Mucosa of descending colon (tissue), 3 donors: ENCODE measurements at regions not wholly inside any gene's neighbourhood (a gene's known extent, or its start where the extent isn't known, plus 50 kb on each side); places are given as distances from the start of the nearest gene placed in this dataset.
"Not testable (repeated sequence)": the region's sequence is repeated elsewhere in the genome, so short reads cannot be mapped to it uniquely, and the experiment has no call there.

Experiments
- ATAC-seq: fragments of 200-7000 bp; cut with Tn5 transposase; one replicate; pipeline ENCODE4 v1.9.1; 2020; ENCODE audit warnings: mild to moderate bottlenecking, moderate library complexity
- DNase-seq, 3 donors: peaks; one replicate each; pipeline ENCODE4 v3.0.0-alpha.2; 2020
- H3K36me3 ChIP-seq: fragments of 200-600 bp; one replicate; pipeline ENCODE4 v1.8.0; 2021; ENCODE audit warnings: low read depth, mild to moderate bottlenecking
- H3K4me1 ChIP-seq: fragments of 200-600 bp; one replicate; pipeline ENCODE4 v1.8.0; 2021; ENCODE audit warnings: low read depth, mild to moderate bottlenecking
- H3K4me3 ChIP-seq: fragments of 200-600 bp; one replicate; pipeline ENCODE4 v1.8.0; 2021; ENCODE audit warnings: mild to moderate bottlenecking
- H3K9me3 ChIP-seq: fragments of 200-600 bp; one replicate; pipeline ENCODE4 v1.8.0; 2021; ENCODE audit warnings: mild to moderate bottlenecking
- CTCF ChIP-seq: fragments of 200-600 bp; IDR thresholded peaks from one replicate; pipeline ENCODE4 v1.8.0; 2022; ENCODE audit warnings: antibody characterized with exemption, mild to moderate bottlenecking
- intact Hi-C, 2 donors: fragments of 100-400 bp; cut with DNase I in 1 of 2; cut with micrococcal nuclease in 1 of 2; formaldehyde crosslinking; loops; one replicate each; pipeline versions ENCODE4 v1.11.0 to v1.11.1; 2022; cut with DNase I, micrococcal nuclease
- donor health status: DM: no; HTN: no; CAD: no; lungs with moderate emphysema.
- donor health status: DM: no; HTN: no; CAD: no.
- donor health status: DM: no; HTN: yes; CAD: no.

- Histone ChIP-seq H3K4me3 (no peak overlapping the region), H3K4me1 (no peaks in the 10 kb centered on the region), H3K9me3 (no peaks in the 10 kb centered on the region), H3K36me3 (no peaks in the 10 kb centered on the region)
- no peak for TF ChIP-seq CTCF
- intact Hi-C loops = no loop called here
- DNase-seq (no peak), ATAC-seq (no peak)
These were observed 308.2 kb downstream of the SOX2 start for GRCh38 chr3:182019926-182020325.

GRCh38 chr3:182023843-182024242, 312.1 kb downstream of the SOX2 start:
- intact Hi-C loops = no loop called here
- H3K4me1 ChIP-seq = no peaks in the 10 kb centered on the region
- no peaks in the 10 kb centered on the region for H3K9me3 ChIP-seq
- ATAC-seq (no peak), DNase-seq (no peak)
- H3K36me3 ChIP-seq = no peaks in the 10 kb centered on the region
- no peak overlapping the region for H3K4me3 ChIP-seq
- no peak for TF ChIP-seq CTCF

GRCh38 chr3:182027366-182027765, 315.6 kb downstream of the SOX2 start:
- intact Hi-C loops = no loop called here
- Histone ChIP-seq H3K36me3 (no peaks in the 10 kb centered on the region), H3K4me1 (no peaks in the 10 kb centered on the region), H3K9me3 (no peaks in the 10 kb centered on the region), H3K4me3 (no peak overlapping the region)
- TF ChIP-seq CTCF = no peak
- ATAC-seq (no peak), DNase-seq (no peak)

DNA sequence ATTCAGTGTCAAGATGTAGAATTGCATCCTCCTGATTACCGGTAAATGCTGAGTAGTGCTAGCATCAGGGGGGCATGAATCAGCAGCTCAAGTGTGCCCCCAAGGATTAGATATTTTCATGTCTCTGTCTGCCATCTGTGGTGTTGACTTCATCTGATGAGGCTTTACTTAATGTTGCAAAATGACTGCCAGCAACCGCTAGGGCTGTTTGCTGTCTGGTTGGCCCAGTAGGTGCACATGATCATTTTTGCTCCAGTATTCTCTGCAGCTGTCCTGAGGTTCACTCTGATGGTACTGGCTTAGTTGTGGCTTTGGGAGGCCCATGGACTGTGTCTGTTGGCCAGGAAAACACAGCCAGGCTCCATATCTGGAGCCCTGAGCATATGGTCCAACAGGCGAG, 316.4 kb downstream of the SOX2 start:
- Histone ChIP-seq H3K4me3 (no peak overlapping the region), H3K4me1 (no peaks in the 10 kb centered on the region), H3K9me3 (no peaks in the 10 kb centered on the region), H3K36me3 (no peaks in the 10 kb centered on the region)
- intact Hi-C loops = no loop called here
- ATAC-seq (no peak), DNase-seq (no peak)
- no peak for TF ChIP-seq CTCF

DNA sequence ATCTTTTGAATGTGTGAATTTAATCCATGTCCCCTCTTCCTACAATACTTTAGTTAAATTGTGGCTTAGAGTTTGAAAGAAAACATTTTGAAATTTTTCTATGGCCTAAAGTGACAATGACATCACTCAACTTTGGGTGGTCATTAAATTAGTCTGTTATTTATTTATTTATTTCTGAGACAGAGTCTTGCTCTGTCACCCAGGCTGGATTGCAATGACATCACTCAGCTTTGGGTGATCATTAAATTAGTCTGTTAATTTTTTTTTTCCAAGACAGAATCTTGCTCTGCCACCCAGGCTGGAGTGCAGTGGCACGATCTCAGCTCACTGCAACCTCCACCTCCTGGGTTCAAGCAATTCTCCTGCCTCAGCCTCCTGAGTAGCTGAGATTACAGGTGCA, 322.5 kb downstream of the SOX2 start:
- ATAC-seq, H3K36me3 ChIP-seq, intact Hi-C loops, DNase-seq, H3K4me1 ChIP-seq, H3K9me3 ChIP-seq, H3K4me3 ChIP-seq: not testable (repeated sequence)

- no peaks in the 10 kb centered on the region for H3K9me3 ChIP-seq
- no peak for TF ChIP-seq CTCF
- no peaks in the 10 kb centered on the region for H3K36me3 ChIP-seq
- H3K4me1 ChIP-seq = no peaks in the 10 kb centered on the region
- intact Hi-C loops = no loop called here
- H3K4me3 ChIP-seq = no peak overlapping the region
- ATAC-seq = no peak
- no peak for DNase-seq
These were observed 323.6 kb downstream of the SOX2 start for GRCh38 chr3:182035324-182035723.
